GM12891 (cell line): ENCODE measurements at regions not wholly inside any gene's neighbourhood (a gene's known extent, or its start where the extent isn't known, plus 50 kb on each side); places are given as distances from the start of the nearest gene placed in this dataset.

ENCODE experiments used
- POLR2A ChIP-seq: IDR thresholded peaks from 2 replicates; pipeline ENCODE4 v1.6.1; 2011; ENCODE audit warnings: low read depth, low read length, control low read depth
- POLR2AphosphoS5 ChIP-seq: IDR thresholded peaks from 2 replicates; pipeline ENCODE4 v1.6.1; 2011; ENCODE audit warnings: low read depth, low read length, control low read depth
- SPI1 ChIP-seq: IDR thresholded peaks from 2 replicates; pipeline ENCODE4 v1.6.1; 2011; ENCODE audit warnings: low read depth, low read length, control low read depth

DNA sequence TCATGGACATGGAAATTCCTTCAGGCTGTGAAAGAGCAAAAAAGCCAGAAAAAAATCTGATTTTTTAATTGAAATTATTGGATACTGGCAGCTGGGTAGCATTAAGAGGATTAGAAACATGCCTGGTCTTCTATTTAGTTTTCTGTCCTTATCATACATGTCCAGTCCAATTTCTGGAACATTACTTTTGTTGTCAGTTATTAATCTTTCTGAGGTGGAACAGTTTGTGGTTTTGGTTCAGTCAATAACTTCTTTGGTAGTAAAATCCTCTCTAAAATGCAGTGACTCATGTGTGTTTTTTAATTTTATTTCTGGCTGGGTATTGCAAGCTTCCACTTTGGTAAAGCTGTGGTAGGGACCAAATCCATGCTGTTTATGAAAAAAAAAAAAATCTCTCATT is 687.0 kb upstream of the ADGRL2 start:
- TF ChIP-seq POLR2A (no peak), POLR2AphosphoS5 (no peak), SPI1 (no peak)
